ENCODE measurements at regions not wholly inside any gene's neighbourhood (a gene's known extent, or its start where the extent isn't known, plus 50 kb on each side); places are given as distances from the start of the nearest gene placed in this dataset.

- TF ChIP-seq POLR2A (IDR thresholded peaks at IDR 0.05) (no peak), CTCF (IDR thresholded peaks at IDR 0.05) (no peak), POLR2AphosphoS5 (IDR thresholded peaks at IDR 0.05) (no peak), EP300 (IDR thresholded peaks at IDR 0.05) (no peak)
Observed at GRCh38 chr11:119525180-119525866, 102.4 kb upstream of the THY1 start.
